NCI-H2029 (cell line): ENCODE measurements at regions not wholly inside any gene's neighbourhood (a gene's known extent, or its start where the extent isn't known, plus 50 kb on each side); places are given as distances from the start of the nearest gene placed in this dataset.
"Not testable (repeated sequence)": the region's sequence is repeated elsewhere in the genome, so short reads cannot be mapped to it uniquely, and the experiment has no call there.

Source experiments
- DNase-seq: peaks from one replicate; lab custom pipeline; 2025; lab: John Stamatoyannopoulos, UW

- no peak for DNase-seq
These were observed 75.7 kb upstream of the CTBP2 start for GRCh38 chr10:125236091-125236490.

GRCh38 chr10:125235093-125236069 is 75.0 kb upstream of the CTBP2 start:
- no peak for DNase-seq

- DNase-seq: not testable (repeated sequence)
These were observed 74.2 kb upstream of the CTBP2 start for GRCh38 chr10:125234576-125234975.

DNA sequence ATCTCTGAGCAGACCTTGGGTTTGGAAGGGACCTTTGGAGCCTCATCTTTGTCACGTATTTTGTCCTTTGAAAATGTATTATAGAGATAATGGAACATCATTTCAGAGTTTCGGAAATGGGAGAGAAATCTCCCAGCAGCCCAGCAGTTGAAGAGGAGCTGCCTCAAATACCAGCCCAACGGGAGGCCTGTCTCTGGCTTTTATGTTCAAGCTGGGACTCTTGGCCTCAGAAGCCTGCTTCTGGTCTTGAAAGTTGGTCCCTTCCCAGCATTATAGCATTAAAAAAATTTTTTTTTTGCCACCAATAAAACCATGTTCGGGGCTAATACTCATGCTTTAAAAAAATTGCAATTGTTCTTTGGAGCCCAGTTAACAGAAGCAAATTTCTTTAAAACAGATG is 73.4 kb upstream of the CTBP2 start:
- no peak for DNase-seq

GRCh38 chr10:125232841-125233240 is 72.5 kb upstream of the CTBP2 start:
- no peak for DNase-seq

GRCh38 chr10:125231813-125232475 is 71.6 kb upstream of the CTBP2 start:
- no peak for DNase-seq

GRCh38 chr10:125231116-125231812 is 70.9 kb upstream of the CTBP2 start:
- DNase-seq: no peak

DNA sequence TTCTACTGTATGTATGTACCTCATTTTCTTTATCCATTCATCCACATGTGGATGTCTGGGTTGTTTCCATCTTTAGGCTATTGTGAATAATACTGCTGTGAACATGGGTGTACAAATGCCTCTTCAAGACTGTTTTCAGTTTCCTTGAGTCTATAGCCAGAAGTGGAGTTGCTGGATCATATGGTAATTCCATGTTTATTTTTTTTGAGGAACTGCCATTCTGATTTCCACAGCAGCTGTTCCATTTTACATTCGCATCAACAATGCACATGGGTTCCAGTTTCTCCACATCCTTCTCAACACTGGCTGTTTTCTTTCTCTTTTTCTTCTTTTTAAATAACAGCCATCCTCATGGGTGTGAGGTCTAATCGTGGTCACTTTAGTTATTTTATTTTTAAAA is 69.9 kb upstream of the CTBP2 start:
- no peak for DNase-seq

GRCh38 chr10:125228245-125228940 is 68.0 kb upstream of the CTBP2 start:
- not testable (repeated sequence) for DNase-seq

DNA sequence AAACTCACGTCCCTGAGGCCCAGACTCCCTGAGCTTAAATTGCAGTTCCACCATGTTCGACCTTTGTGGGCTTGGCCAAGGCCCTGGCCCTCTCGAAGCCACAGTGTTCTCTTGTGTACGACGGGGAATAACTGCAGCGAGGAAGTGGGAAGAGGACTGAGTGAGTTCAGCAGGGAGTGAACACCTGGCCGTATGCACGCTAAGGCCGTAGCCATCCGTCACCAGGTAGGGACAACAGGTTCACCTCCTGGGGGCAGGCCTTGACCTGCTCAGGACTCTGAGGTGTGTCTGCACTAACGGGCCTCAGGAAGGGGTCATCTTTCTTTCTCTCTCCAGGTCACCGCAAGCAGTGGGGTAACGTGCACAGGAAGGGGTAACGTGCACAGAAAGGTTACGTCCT is 67.2 kb upstream of the CTBP2 start:
- DNase-seq: no peak

DNA sequence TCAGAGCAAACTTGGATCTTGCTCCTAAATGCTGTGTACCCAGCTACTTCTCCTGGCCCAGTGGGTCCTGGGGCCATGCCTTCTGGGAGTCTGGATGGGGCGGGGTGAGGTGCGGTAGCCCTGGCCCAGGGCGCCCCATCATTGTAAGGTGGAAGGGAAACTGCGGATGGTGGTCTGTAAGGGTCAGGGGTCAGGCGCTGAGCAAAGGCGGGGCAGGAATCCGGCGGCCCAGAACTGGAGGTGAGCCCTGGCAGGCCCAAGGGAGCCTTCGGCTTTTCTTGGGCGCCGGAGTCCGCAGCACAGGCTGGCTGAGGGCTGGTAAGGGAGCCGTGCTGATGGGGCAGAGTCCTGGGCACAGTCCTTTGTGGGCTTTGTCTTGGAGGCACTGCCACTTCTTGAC is 66.5 kb upstream of the CTBP2 start:
- DNase-seq: no peak

GRCh38 chr10:125226005-125226404 is 65.6 kb upstream of the CTBP2 start:
- no peak for DNase-seq

- no peak for DNase-seq
These were observed 64.7 kb upstream of the CTBP2 start for GRCh38 chr10:125225051-125225450.

DNA sequence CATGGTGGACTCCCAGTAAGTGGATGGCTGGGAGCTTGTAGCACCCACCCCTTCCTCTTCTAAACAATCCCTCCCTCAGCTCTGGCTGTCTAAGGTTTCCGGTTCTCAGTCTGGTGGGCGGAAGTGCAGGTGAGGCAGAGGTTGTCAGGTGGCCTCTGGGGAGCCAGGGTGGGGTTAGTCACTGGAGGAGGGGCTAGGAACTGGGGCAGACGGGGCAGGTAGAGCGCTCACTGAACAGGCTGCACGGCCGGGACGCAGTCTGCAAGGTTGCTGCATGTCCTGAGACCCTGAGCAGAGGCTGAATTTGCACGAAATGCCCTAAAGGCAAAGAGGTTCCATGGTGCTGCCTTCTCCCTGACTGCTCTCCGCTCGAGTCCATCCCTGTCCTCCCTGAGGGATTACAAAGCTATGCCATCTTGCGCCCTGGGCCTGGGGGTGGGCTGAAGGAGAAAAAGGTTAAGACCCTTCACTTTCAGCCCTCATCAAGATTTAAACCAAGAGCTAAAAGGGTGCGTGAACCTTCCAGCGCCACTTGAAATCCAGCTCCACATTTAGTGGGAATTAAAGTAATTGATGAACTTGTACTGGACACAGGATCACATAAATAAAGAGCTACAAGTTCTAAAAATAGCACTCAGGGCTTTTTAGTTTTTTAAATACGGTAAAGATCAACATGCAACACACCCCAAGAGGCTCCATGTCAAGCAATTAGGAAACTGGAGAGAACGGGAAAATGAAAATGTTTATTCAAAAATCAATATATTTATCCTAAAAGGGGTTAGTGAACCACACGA is 62.3 kb upstream of the CTBP2 start:
- DNase-seq: no peak

GRCh38 chr10:125221716-125222115 is 61.4 kb upstream of the CTBP2 start:
- DNase-seq: no peak

DNA sequence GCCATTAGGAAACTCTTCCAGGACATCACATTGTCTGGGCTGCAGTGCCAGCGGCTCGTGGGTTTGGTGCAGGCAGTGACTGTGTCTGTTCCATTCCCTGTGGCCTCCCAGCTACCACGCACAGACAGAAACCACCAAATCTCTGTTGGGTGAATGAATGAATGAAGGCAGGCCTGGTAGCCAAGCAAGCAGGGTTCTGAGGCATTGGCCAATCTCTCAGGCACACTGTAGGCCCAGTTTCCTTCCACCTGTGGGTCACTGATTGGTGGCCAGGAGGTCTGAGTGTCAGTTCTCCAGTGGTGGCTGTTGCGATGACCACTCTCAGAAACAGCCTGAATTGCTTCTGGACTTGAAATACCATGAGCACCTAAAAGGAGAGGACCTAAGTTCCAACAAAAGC is 59.4 kb upstream of the CTBP2 start:
- DNase-seq: no peak

GRCh38 chr10:125218967-125219366 is 58.6 kb upstream of the CTBP2 start:
- no peak for DNase-seq

GRCh38 chr10:125217990-125218675 is 57.8 kb upstream of the CTBP2 start:
- no peak for DNase-seq

DNA sequence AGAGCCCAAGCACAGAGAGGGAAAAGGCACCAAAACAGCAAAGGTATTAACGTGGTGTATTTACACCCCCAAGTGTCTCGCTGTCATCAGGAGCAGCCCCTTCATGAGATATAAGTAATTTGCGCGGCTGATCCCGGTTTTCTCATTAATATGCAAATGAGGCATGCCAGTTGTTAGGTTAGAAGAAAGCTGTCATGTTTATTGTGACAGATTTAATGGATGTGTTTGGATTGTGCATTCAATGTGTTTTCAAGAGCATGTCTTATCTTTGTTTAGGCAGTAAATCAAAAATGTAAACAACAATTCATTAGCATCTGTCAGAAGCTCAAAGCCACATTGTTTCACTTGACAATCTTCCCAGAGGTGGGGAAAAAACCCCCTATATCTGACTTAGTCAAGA is 56.5 kb upstream of the CTBP2 start:
- DNase-seq: no peak

DNA sequence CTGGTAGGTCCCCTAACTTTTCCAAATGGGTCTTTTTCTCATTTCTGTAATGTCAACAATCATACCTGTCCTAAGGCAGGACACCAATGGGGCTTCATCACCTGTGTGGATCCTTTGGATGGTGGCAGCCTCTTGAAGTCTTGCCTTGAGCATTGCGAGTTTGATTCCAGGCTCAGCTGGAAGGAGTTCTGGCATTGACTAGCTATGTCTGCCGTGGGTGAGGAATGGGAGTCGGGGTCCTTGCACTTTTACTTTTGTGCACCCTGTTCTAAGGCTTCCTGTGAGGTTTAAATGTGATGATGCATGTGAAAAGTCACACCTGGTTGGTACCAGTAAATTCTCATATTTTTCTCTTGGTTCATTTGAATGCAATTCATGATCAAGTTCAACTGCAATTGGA is 55.9 kb upstream of the CTBP2 start:
- DNase-seq: no peak

GRCh38 chr10:125214283-125214570 is 53.9 kb upstream of the CTBP2 start:
- DNase-seq: no peak
